OCI-LY3 (cell line): ENCODE measurements at regions not wholly inside any gene's neighbourhood (a gene's known extent, or its start where the extent isn't known, plus 50 kb on each side); places are given as distances from the start of the nearest gene placed in this dataset.
A peak's percentile ranks its signal among the peaks of the same experiment; 100 is the strongest.

ENCODE experiments used
- H2AFZ ChIP-seq: fragments of 200-600, 300-600 bp; shearing (Covaris generic); 2 replicates; pipeline ENCODE4 v1.6.0; 2014; ENCODE audit warnings: antibody characterized with exemption, low read depth, low read length
- H3K27ac ChIP-seq: fragments of 200-600, 300-600 bp; sonication (generic); 2 replicates; pipeline ENCODE4 v1.5.1; 2014; ENCODE audit warnings: mild to moderate bottlenecking, low read length, moderate library complexity, mixed read lengths
- H3K27me3 ChIP-seq: fragments of 200-600, 300-600 bp; sonication (generic); 2 replicates; pipeline ENCODE4 v1.6.1; 2014; ENCODE audit warnings: low read depth, low read length, mixed read lengths
- H3K36me3 ChIP-seq: fragments of 200-600, 300-600 bp; sonication (generic); replicated peaks from 2 replicates; pipeline ENCODE3; 2014; ENCODE audit warnings: low read depth, low read length, mixed read lengths
- H3K4me1 ChIP-seq: fragments of 300-600, 200-600 bp; sonication (generic); 2 replicates; pipeline ENCODE4 v1.6.1; 2014; ENCODE audit warnings: low read length, mixed read lengths
- H3K4me2 ChIP-seq: fragments of 200-600, 300-600 bp; sonication (generic); 2 replicates; pipeline ENCODE4 v1.6.1; 2014; ENCODE audit warnings: low read length, mixed read lengths
- H3K4me3 ChIP-seq: fragments of 300-600, 200-600 bp; sonication (generic); 2 replicates; pipeline ENCODE4 v1.5.1; 2014; ENCODE audit warnings: antibody characterized with exemption, mild to moderate bottlenecking, low read length, moderate library complexity
- H3K79me2 ChIP-seq: fragments of 300-600, 200-600 bp; shearing (Covaris generic); 2 replicates; pipeline ENCODE4 v1.6.1; 2014; ENCODE audit warnings: mild to moderate bottlenecking, low read length, mixed read lengths
- H3K9ac ChIP-seq: fragments of 300-600, 200-600 bp; shearing (Covaris generic); 2 replicates; pipeline ENCODE4 v1.6.0; 2014; ENCODE audit warnings: mild to moderate bottlenecking, low read length, moderate library complexity
- H3K9me3 ChIP-seq: fragments of 200-600, 300-600 bp; shearing (Covaris generic); 2 replicates; pipeline ENCODE4 v1.6.1; 2014; ENCODE audit warnings: low read length, mixed read lengths; ENCODE audit not compliant: insufficient read depth
- H4K20me1 ChIP-seq: fragments of 200-600, 300-600 bp; sonication (generic); 2 replicates; pipeline ENCODE4 v1.6.1; 2016; ENCODE audit warnings: low read length, mixed read lengths; ENCODE audit not compliant: insufficient read depth
- EZH2phosphoT487 ChIP-seq: fragments of 200-600 bp; shearing (Covaris generic); IDR thresholded peaks from 2 replicates; pipeline ENCODE4 v1.6.1; 2018; ENCODE audit warnings: antibody characterized with exemption, mixed run types, low read depth
- TF ChIP-seq, protein P1 (sequence below): fragments of 200-600, 300-600 bp; sonication (generic); IDR thresholded peaks from 2 replicates; pipeline ENCODE4 v1.5.1; 2014; ENCODE audit warnings: antibody characterized with exemption, low read length, low read depth

DNA sequence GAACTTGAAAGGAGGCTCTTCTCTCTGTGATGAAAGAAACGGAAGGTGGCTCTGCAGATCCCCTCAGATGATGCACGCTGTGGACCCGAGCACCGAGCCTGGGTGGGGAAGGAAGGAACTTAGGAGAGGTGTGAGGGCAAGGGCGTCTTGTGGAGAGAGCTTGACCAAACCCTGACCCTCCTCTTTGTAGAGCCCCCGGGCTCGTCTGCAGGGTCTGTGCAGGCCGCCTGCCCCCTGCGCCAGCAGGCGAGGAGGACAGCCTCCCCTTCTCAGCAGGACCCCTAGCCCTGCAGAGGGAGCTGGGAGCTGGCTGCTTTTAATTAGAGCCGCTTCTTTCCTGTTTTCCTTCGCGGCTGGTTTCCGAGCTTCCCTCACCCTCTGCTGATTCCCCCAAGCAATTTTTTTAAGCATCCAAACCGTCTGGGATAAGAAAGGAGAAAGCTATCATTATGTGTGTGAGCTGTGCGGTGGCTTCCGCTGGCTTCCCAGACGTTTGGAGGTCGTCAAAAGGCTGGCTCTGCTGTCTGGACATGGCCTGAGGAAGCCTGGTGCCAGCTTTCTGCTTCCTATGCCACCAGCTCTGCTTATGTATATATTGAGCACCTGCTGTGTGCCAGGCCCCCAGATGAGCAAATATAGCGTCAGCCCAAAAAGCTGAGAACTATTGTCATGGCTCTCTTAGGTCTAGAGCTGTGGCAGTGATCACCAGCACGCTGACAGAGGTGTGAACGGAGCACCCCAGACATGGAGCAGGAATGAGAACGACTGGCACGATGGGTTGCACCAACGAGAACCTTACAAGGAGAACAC, 160.2 kb upstream of the IRF2BP2 start:
- Histone ChIP-seq H3K27ac (no peak overlapping the region), H3K27me3 (no peaks in the 10 kb centered on the region), H3K4me3 (no peak overlapping the region), H3K4me2 (no peak overlapping the region), H2AFZ (no peak overlapping the region), H4K20me1 (no peaks in the 10 kb centered on the region), H3K36me3 (no peaks in the 10 kb centered on the region), H3K79me2 (no peaks in the 10 kb centered on the region), H3K4me1 (peaks cover 39% of the 10 kb centered on the region), H3K9me3 (0 out of 2 replicates have a peak, but pooled peaks cover 6% of the 10 kb centered on the region), H3K9ac (no peak overlapping the region)
- TF ChIP-seq, protein P1, sequence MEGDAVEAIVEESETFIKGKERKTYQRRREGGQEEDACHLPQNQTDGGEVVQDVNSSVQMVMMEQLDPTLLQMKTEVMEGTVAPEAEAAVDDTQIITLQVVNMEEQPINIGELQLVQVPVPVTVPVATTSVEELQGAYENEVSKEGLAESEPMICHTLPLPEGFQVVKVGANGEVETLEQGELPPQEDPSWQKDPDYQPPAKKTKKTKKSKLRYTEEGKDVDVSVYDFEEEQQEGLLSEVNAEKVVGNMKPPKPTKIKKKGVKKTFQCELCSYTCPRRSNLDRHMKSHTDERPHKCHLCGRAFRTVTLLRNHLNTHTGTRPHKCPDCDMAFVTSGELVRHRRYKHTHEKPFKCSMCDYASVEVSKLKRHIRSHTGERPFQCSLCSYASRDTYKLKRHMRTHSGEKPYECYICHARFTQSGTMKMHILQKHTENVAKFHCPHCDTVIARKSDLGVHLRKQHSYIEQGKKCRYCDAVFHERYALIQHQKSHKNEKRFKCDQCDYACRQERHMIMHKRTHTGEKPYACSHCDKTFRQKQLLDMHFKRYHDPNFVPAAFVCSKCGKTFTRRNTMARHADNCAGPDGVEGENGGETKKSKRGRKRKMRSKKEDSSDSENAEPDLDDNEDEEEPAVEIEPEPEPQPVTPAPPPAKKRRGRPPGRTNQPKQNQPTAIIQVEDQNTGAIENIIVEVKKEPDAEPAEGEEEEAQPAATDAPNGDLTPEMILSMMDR: no peak
- no peak for TF ChIP-seq EZH2phosphoT487

- Histone ChIP-seq H2AFZ (no peak overlapping the region), H4K20me1 (no peaks in the 10 kb centered on the region), H3K4me3 (no peak overlapping the region), H3K79me2 (no peaks in the 10 kb centered on the region), H3K4me2 (0 out of 2 replicates have a peak overlapping the region, but pooled peaks have one; percentile 43), H3K36me3 (no peaks in the 10 kb centered on the region), H3K27ac (no peak overlapping the region), H3K4me1 (peaks cover 39% of the 10 kb centered on the region), H3K9ac (no peak overlapping the region), H3K9me3 (0 out of 2 replicates have a peak, but pooled peaks cover 6% of the 10 kb centered on the region), H3K27me3 (no peaks in the 10 kb centered on the region)
- TF ChIP-seq, protein P1: no peak
- TF ChIP-seq EZH2phosphoT487: no peak
Measured at GRCh38 chr1:234769284-234769985, 159.5 kb upstream of the IRF2BP2 start.

DNA sequence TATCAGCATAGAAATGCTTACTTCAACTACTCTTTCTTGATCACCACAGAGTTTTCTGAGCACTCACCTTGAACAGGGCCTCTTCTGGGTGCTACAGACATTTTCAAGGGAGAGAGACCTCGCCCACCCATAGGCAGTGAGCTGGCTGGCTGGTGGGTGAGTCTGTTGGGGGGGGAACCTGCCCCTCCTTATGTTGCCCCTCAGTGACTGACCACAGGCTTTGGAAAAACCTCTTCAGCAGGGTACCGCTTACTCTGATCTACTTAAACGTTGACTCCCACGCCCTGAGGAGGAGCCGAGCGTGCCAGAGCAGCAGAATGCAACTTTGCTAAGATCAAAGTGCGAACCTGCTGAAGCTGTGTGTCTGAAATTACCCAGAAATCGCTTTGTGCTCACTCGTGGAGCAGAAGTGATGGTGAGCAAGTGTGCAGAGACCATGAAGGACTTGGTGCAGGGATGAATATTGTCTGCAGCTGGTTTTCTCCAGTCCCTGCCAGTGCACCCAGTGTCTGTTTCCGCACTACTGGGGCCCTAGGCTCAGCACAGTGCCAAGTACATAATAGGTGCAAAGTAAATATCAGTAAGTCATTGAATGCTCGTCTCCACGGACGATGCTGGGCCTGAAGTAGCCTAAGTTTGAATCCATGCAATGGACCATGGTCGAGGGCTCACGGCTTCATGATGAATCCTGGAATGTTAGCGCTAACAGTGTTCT, 158.7 kb upstream of the IRF2BP2 start:
- Histone ChIP-seq H3K4me2 (peak overlapping the region; percentile 43), H2AFZ (no peak overlapping the region), H3K9ac (no peak overlapping the region; the same call in 1 of the 2 replicates), H3K9me3 (0 out of 2 replicates have a peak, but pooled peaks cover 3% of the 10 kb centered on the region), H3K27me3 (peaks cover 3% of the 10 kb centered on the region; the same call in 1 of the 2 replicates), H3K36me3 (no peaks in the 10 kb centered on the region), H3K4me1 (peaks cover 39% of the 10 kb centered on the region), H3K4me3 (no peak overlapping the region), H4K20me1 (no peaks in the 10 kb centered on the region), H3K79me2 (no peaks in the 10 kb centered on the region), H3K27ac (no peak overlapping the region)
- TF ChIP-seq, protein P1: no peak
- no peak for TF ChIP-seq EZH2phosphoT487
